ENCODE measurements at regions not wholly inside any gene's neighbourhood (a gene's known extent, or its start where the extent isn't known, plus 50 kb on each side); places are given as distances from the start of the nearest gene placed in this dataset.

GRCh38 chr10:105879401-105879800 is 1238.3 kb downstream of the SORCS3 start:
- no peak overlapping the region for H3K4me3 ChIP-seq
- H3K9me3 ChIP-seq = no peaks in the 10 kb centered on the region
- no peak for DNase-seq
- intact Hi-C loops (cut with DNase I; ENCODE audit: low total_unique reads) = no loop called here
- H3K36me3 ChIP-seq = no peaks in the 10 kb centered on the region
- H3K27me3 ChIP-seq = no peaks in the 10 kb centered on the region
- WGBS, 5 donors = 54 to 75% (median 70%) methylated on average over 1 of the region's 1 CpG
- no peaks in the 10 kb centered on the region for H3K4me1 ChIP-seq
- no peak overlapping the region for H3K27ac ChIP-seq
- no peak for TF ChIP-seq POLR2AphosphoS5 (IDR thresholded peaks at IDR 0.05)
- TF ChIP-seq POLR2A (IDR thresholded peaks at IDR 0.05) = no peak

GRCh38 chr10:105875050-105875449 is 1234.0 kb downstream of the SORCS3 start:
- Histone ChIP-seq H3K27me3 (no peaks in the 10 kb centered on the region), H3K4me1 (no peaks in the 10 kb centered on the region), H3K9me3 (peaks cover 0 to 19% (median 7%) of the 10 kb centered on the region in 4 donors), H3K36me3 (no peaks in the 10 kb centered on the region), H3K4me3 (no peak overlapping the region), H3K27ac (no peak overlapping the region)
- TF ChIP-seq POLR2AphosphoS5 (IDR thresholded peaks at IDR 0.05) (no peak), POLR2A (IDR thresholded peaks at IDR 0.05) (no peak), EP300 (IDR thresholded peaks at IDR 0.05) (no peak), CTCF (IDR thresholded peaks at IDR 0.05) (no peak)
- intact Hi-C loops (cut with DNase I; ENCODE audit: low total_unique reads) = no loop called here
- 45 to 85% (median 70%) methylated on average over 2 of the region's 2 CpGs for WGBS, 5 donors
- no peak for DNase-seq

- no peak overlapping the region for H3K27ac ChIP-seq
- H3K9me3 ChIP-seq = peaks cover 0 to 19% (median 7%) of the 10 kb centered on the region in 4 donors
- H3K4me3 ChIP-seq = no peak overlapping the region
- no peak for DNase-seq
- H3K27me3 ChIP-seq = no peaks in the 10 kb centered on the region
- no peaks in the 10 kb centered on the region for H3K36me3 ChIP-seq
- no peak for TF ChIP-seq POLR2AphosphoS5 (IDR thresholded peaks at IDR 0.05)
- TF ChIP-seq CTCF (IDR thresholded peaks at IDR 0.05) = no peak
- no peak for TF ChIP-seq POLR2A (IDR thresholded peaks at IDR 0.05)
- intact Hi-C loops (cut with DNase I; ENCODE audit: low total_unique reads) = no loop called here
- no peaks in the 10 kb centered on the region for H3K4me1 ChIP-seq
- WGBS, 5 donors = 68 to 69% (median 69%) methylated on average over 4 of the region's 4 CpGs
Observed at GRCh38 chr10:105872665-105873064, 1231.6 kb downstream of the SORCS3 start.

- no peak overlapping the region for H3K27ac ChIP-seq
- no peaks in the 10 kb centered on the region for H3K27me3 ChIP-seq
- TF ChIP-seq POLR2A (IDR thresholded peaks at IDR 0.05) (no peak), CTCF (IDR thresholded peaks at IDR 0.05) (no peak), EP300 (IDR thresholded peaks at IDR 0.05) (no peak), POLR2AphosphoS5 (IDR thresholded peaks at IDR 0.05) (no peak)
- no peak for DNase-seq
- H3K4me3 ChIP-seq = no peak overlapping the region
- peaks cover 0 to 19% (median 7%) of the 10 kb centered on the region in 4 donors for H3K9me3 ChIP-seq
- WGBS, 5 donors = 0 to 77% (median 58%) methylated on average over 1 of the region's 1 CpG
- no peaks in the 10 kb centered on the region for H3K36me3 ChIP-seq
- no peaks in the 10 kb centered on the region for H3K4me1 ChIP-seq
- intact Hi-C loops (cut with DNase I; ENCODE audit: low total_unique reads) = no loop called here
Observed at GRCh38 chr10:105868935-105869334, 1227.8 kb downstream of the SORCS3 start.

- no peaks in the 10 kb centered on the region for H3K27me3 ChIP-seq
- 90 to 94% (median 94%) methylated on average over 2 of the region's 2 CpGs for WGBS, 5 donors
- H3K9me3 ChIP-seq = no peaks in the 10 kb centered on the region
- no peaks in the 10 kb centered on the region for H3K4me1 ChIP-seq
- intact Hi-C loops (cut with DNase I; ENCODE audit: low total_unique reads) = no loop called here
- TF ChIP-seq POLR2A (IDR thresholded peaks at IDR 0.05) = no peak
- TF ChIP-seq POLR2AphosphoS5 (IDR thresholded peaks at IDR 0.05) = no peak
- no peak for TF ChIP-seq CTCF (IDR thresholded peaks at IDR 0.05)
- TF ChIP-seq EP300 (IDR thresholded peaks at IDR 0.05) = no peak
- no peak overlapping the region for H3K4me3 ChIP-seq
- no peak for DNase-seq
- H3K36me3 ChIP-seq = no peaks in the 10 kb centered on the region
- no peak overlapping the region for H3K27ac ChIP-seq
Observed at GRCh38 chr10:105864854-105865253, 1223.8 kb downstream of the SORCS3 start.
